ENCODE measurements at regions not wholly inside any gene's neighbourhood (a gene's known extent, or its start where the extent isn't known, plus 50 kb on each side); places are given as distances from the start of the nearest gene placed in this dataset.

DNA sequence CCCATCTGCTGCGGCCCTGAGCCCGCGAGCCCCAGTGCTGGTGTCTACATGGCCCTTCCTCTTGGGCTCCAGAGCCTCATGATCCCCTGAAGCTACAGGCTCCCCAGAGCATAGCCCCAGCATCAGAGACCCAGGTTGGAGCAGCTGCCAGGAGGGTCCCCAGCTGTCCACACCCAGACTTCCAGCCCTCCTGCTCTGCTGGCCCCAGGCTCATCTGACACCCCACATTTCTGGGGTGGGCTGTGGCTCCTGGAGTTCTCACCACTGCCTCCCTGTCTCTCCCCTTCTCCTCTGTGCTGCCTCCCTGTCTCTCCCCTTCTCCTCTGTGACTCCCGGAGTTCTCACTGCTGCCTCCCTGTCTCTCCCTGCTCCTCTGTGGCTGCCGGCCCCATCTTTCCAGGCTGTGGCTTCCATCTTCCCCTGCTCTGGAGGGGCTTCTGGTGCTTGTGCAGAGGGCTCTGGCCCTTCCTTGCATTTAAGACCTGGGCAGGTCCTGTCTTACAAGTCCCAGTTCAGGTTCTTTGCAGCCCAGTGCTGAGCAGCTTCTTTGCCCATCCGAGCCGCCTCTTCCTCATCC lies 108.1 kb downstream of the ERMARD start:
- DNase-seq (ENCODE audit: low read depth, low spot score) (no peak), FAIRE-seq (no peak)
- Histone ChIP-seq H3K36me3 (ENCODE audit: control insufficient read depth in 2 of 2, extremely low read depth in 1 of 2, insufficient read depth in 2 of 2, low read length in 2 of 2) (no peaks in the 10 kb centered on the region), H2AFZ (ENCODE audit: low read depth, low read length) (no peak overlapping the region), H3K9me1 (replicated peaks; ENCODE audit: control insufficient read depth, extremely low read depth, insufficient read depth, low read length) (no peaks in the 10 kb centered on the region), H3K79me2 (ENCODE audit: control insufficient read depth, insufficient read depth, low read length) (no peaks in the 10 kb centered on the region), H3K4me2 (ENCODE audit: insufficient read depth, low read length) (no peak overlapping the region), H4K20me1 (replicated peaks; ENCODE audit: control insufficient read depth, extremely low read depth, insufficient read depth, low read length) (no peaks in the 10 kb centered on the region), H3K9ac (replicated peaks; ENCODE audit: extremely low read depth, insufficient read depth, low read length) (no peak overlapping the region), H3K4me3 (replicated peaks in 1 of 3; ENCODE audit: insufficient read depth in 1 of 3, low read depth in 1 of 3, low read length in 3 of 3) (no peak overlapping the region), H3K9me3 (replicated peaks; ENCODE audit: control insufficient read depth, insufficient read depth, low read length) (no peaks in the 10 kb centered on the region), H3K27ac (ENCODE audit: insufficient read depth, low read depth, low read length) (no peak overlapping the region), H3K4me1 (ENCODE audit: control insufficient read depth, extremely low read depth, insufficient read depth, low read length) (no peaks in the 10 kb centered on the region), H3K27me3 (ENCODE audit: control insufficient read depth in 2 of 2, insufficient read depth in 2 of 2, low read length in 2 of 2) (no peaks in the 10 kb centered on the region)
- POLR2A ChIA-PET = no interaction called here
- CTCF ChIA-PET = interaction anchor here (1.1 kb wide), 1 partner anchor 28 kb away, joined by 4 read pairs; no protein-coding TSS in a partner anchor
- no TSS peak for BruUV-seq (replicated peaks)
- intact Hi-C loops (cut with micrococcal nuclease) (no loop called here), dilution Hi-C loops (cut with MboI; ENCODE audit: extremely low pct_ligation_motif_present, low sequenced_read_pairs) (no loop called here)
- no peak for TF ChIP-seq EZH2 (IDR thresholded peaks at IDR 0.05; ENCODE audit: borderline replicate concordance, low read depth, low read length, severe bottlenecking)
- no peak for TF ChIP-seq JUN (IDR thresholded peaks at IDR 0.05; ENCODE audit: borderline replicate concordance, insufficient read depth, insufficient read length, low read depth)
- TF ChIP-seq FOS (IDR thresholded peaks at IDR 0.05; ENCODE audit: borderline replicate concordance, insufficient read depth, low read length) = no peak
- TF ChIP-seq, protein P1, sequence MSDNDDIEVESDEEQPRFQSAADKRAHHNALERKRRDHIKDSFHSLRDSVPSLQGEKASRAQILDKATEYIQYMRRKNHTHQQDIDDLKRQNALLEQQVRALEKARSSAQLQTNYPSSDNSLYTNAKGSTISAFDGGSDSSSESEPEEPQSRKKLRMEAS (IDR thresholded peaks at IDR 0.05; ENCODE audit: insufficient read depth, insufficient read length) = no peak
- no peak for TF ChIP-seq MYC (IDR thresholded peaks at IDR 0.05; ENCODE audit: low read depth, low read length)
- TF ChIP-seq, protein P2, sequence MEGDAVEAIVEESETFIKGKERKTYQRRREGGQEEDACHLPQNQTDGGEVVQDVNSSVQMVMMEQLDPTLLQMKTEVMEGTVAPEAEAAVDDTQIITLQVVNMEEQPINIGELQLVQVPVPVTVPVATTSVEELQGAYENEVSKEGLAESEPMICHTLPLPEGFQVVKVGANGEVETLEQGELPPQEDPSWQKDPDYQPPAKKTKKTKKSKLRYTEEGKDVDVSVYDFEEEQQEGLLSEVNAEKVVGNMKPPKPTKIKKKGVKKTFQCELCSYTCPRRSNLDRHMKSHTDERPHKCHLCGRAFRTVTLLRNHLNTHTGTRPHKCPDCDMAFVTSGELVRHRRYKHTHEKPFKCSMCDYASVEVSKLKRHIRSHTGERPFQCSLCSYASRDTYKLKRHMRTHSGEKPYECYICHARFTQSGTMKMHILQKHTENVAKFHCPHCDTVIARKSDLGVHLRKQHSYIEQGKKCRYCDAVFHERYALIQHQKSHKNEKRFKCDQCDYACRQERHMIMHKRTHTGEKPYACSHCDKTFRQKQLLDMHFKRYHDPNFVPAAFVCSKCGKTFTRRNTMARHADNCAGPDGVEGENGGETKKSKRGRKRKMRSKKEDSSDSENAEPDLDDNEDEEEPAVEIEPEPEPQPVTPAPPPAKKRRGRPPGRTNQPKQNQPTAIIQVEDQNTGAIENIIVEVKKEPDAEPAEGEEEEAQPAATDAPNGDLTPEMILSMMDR (IDR thresholded peaks at IDR 0.05; ENCODE audit: extremely low read depth in 1 of 2, insufficient read depth in 1 of 2, low read depth in 1 of 2, low read length in 2 of 2) = no peak
- no peak for TF ChIP-seq GATA2 (IDR thresholded peaks at IDR 0.05; ENCODE audit: insufficient read depth, insufficient read length, low read depth, low read length)
- TF ChIP-seq POLR2A (IDR thresholded peaks at IDR 0.05; ENCODE audit: low read depth, low read length) = no peak
- TF ChIP-seq POLR2AphosphoS5 (IDR thresholded peaks at IDR 0.05; ENCODE audit: insufficient read depth, low read depth, low read length) = no peak
